GM23248 (cell line): ENCODE measurements at regions not wholly inside any gene's neighbourhood (a gene's known extent, or its start where the extent isn't known, plus 50 kb on each side); places are given as distances from the start of the nearest gene placed in this dataset.

Experiments used
- EZH2 ChIP-seq: fragments of 200-600 bp; sonication (generic); IDR thresholded peaks from 2 replicates; pipeline ENCODE4 v1.6.1; 2018; ENCODE audit warnings: antibody characterized with exemption, mild to moderate bottlenecking; ENCODE audit not compliant: insufficient read depth, poor library complexity, severe bottlenecking
- EZH2phosphoT487 ChIP-seq: fragments of 200-600 bp; sonication (generic); IDR thresholded peaks from 2 replicates; pipeline ENCODE4 v1.6.1; 2018; ENCODE audit warnings: antibody characterized with exemption, moderate library complexity, mild to moderate bottlenecking, low read depth; ENCODE audit not compliant: insufficient read depth

GRCh38 chr13:82829040-82829439 lies 1053.2 kb downstream of the SLITRK1 start:
- TF ChIP-seq EZH2phosphoT487 (no peak), EZH2 (no peak)
